GM19438 (cell line): ENCODE measurements at regions not wholly inside any gene's neighbourhood (a gene's known extent, or its start where the extent isn't known, plus 50 kb on each side); places are given as distances from the start of the nearest gene placed in this dataset.
"Not testable (repeated sequence)": the region's sequence is repeated elsewhere in the genome, so short reads cannot be mapped to it uniquely, and the experiment has no call there.

Experiments
- ATAC-seq: cut with Tn5 transposase; IDR thresholded peaks from one replicate; pipeline ENCODE4 v1.9.1; 2021; ENCODE audit warnings: low read depth; ENCODE audit not compliant: unreplicated experiment

DNA sequence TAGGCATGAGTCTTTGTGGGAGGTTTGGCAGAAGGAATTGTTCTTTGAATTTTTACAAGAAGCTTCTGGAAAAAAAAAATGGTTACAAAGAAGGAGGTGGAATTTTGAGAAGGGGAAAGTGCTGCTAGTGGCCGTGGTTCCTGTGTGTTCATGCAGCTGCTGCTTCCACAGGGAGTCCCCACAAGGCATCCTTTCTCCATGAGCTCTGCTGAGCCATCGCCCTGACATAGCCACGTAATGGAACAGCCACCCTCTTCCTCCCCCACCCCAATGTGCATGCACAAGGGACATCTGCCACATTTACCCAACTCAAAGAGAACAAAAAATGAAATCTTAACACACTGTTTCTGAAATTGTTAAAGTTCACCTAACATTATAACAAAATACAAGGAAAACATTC, 529.7 kb downstream of the SATB2 start:
- no peak for ATAC-seq

DNA sequence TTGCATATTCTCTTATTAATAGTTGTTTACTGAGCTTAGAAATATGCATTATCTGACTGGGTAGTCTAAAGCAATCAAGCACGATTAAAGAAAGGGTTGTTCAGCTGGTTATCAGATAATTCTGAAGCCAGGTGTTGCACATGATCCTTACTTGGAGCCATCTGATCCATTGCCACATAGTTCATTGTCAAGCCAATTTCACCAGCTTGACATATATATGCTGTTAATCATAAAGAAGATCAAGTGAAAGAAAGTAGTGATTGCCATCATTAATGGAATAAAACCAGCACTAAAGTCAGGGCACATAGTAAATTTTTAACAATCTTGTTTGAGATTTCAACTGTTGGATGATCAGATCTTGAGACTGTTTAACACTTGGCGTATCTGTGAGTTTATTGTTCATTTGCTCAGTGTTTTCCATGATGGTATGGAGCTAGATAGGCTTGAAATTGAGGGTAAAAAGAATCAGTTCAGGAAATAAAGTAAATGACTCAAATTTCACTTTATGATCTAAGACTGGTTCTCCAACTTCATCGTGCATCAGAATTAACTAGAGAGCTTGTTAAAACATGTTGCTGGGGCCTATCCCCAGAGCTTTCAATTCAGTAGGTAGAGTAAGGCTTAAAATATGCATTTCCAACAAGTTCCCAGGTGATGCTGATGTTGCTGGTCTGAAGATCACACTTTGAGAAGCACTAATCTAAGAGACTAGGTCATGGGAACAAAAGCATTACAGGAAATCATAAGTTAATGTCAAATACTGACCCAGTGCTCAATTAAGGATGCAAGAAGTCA, 539.6 kb downstream of the SATB2 start:
- ATAC-seq: no peak

DNA sequence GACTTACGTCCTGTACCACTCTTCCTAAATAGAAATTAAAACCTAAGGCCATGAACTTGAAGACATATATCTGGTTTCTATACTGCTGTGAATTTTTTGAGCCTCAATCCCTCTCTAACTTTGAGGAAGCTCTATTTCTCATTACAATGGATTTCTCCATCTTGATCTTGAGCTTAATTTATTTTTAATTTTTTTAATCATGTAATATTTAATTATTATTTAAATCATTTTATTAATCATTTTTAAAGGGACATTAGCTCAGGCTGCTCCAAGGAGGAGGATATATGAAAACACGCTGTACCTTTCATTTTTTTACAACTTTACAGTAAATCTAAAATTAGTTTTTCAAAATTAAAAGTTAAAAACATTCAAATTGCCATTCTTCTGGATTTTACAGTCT, 540.5 kb downstream of the SATB2 start:
- no peak for ATAC-seq

DNA sequence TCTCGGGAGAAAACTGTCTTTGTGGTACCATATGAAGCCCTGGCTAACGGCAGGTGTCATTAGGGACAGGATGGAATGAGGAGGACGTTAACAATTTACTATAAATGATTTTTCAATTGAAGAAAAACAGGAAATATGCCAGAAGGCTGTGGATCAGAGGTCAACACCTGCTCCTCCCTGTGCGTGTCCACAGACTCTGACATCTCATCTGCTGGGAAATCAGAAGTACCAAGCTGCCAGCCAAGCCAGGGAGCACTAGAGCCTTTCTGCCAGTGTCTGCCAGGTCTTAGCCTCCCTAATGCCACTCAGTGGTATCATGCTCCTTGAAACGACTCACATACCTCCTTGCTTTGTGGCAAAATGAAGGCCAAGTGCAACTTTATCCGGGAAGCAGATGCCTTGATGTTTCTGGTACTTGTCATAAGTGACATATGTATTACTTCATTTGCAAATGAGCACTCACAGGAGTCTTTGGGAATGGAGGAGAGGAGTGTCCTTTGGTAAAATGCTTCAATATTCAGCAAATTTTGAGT, 541.1 kb downstream of the SATB2 start:
- ATAC-seq: no peak

DNA sequence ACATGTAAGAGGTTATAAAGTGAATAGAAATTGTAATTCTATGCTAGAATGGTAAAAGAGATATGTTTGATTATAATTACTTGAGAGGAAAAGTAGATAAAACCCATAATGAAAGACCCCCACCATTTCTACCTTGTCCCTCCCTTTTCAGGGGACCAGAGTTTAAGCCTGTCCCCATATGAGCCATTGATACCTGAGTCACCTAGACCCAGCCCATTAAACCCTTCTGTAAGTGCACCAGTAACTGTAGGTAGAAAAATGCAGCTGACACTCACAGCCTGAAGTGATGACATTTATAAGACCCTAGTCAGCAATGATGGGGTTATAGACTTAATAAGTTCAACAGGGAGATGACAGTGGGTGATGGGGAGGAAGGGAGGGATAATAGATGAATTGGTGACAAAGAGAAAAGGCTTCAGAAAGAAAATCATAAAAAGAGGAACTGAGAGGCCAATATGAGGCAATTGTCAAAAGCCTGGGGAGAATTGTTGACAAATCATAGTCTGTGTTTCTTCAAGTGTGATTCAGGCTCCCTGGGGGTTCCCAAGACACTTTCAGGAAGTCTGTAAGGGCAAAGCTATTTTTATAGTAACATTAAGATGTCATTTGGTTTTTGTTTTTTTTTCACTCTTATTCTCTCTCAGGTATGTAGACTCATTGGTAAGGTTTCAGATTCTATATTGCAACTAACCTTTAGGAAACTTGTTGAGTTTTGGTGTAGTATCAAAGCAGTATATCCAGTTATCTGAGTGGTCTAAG, 544.2 kb downstream of the SATB2 start:
- ATAC-seq: peak; percentile 99

DNA sequence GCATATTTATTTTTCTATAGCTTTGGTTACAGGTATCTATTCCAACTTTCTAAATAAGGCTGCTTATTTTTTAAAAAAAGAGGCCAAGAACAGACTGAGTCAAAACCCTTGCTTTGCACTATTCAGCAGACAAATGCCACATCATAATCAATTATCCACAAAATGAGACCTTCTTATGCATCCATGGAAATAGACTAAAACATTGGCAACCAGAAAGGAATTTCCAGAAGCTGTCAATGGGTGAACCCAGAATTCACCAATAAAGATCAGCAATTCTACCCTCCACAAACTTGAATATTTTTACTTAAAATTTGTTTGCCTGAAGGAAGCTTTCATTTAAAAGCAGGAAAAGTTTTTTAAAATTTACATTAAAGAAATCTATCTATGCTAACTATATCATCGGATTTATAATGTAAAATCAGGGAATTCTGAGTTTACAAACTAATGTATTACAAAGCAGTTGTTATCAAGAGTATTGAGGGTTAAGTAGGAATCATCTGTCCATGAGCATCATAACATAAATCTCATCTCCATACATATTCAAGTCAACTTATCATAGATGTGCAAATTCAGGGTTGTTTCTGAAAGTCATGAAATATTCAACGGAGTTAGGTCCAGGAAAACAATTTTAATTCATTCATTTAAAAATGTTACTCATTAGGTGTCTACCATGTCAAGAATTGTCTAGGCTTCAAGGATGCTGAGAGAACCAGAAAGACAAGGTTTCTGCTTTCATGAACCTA, 548.0 kb downstream of the SATB2 start:
- no peak for ATAC-seq

DNA sequence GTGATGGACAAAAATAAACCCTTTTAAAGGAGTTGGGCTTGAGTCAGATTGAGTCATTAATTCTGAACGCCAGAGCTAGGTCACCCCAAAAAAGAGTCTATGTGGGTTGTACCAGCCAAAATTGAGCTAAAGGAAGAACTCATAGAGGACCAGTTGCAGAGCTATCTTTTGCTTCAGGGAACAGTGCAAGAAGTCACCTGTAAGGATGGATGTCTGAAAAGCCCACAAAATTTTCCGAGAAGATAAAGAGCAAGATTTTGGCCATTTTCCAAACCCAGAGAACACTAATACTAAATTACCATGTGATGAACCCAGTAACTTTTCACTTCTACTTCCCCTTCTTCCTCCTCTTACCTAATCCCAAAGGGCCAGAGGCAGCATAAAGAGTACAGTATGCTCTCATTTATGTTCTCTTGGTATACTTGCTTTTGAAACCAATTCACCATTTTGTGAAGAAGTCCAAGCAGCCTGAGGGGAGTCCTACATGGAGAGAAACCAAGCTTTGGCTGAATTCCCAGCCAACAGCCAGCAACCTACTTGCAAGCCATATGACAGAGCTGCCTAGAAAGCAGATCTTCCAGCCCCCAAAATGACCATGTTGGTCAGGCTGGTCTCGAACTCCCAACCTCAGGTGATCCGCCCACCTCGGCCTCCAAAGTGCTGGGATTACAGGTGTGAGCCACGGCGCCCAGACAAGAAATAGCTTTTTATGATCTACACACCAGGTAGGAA, 551.7 kb downstream of the SATB2 start:
- no peak for ATAC-seq

DNA sequence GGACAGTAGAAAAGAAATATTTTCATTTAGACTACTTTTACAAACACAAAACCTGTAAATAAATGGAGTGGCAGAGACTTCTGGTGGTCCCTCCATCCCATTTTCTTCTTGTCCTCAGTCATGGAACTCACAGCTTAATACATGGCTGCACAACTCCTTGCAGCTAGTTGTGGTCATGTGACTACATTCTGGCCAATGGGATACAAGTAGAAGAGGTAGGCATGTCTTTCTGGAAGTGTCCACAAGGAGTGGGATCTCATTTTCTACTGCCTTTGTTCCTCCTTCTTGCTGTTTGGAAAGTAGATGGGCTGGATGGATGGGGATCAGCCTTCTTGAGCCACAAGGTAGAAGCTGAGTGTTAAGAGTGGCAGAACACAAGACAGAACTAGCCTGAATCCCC, 555.8 kb downstream of the SATB2 start:
- ATAC-seq: no peak

DNA sequence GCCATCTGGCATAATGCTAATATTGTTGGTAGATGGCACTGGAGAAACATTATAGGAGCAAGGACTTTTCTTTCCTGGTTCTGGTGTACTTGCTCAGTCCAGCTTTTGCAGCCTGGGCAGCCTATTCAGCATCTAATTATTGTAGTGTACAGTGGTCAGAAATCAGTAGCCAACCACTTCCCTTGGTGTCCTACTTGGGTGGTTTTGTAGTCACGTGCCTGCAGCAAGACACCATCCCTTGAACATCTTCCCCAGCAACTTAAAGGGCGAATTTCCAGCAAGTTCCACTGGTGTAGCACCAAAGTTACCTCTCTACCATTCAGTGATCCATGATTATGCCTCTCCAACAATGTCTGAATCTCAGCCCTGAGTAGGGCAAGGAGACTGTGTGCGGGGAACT, 557.6 kb downstream of the SATB2 start:
- no peak for ATAC-seq

DNA sequence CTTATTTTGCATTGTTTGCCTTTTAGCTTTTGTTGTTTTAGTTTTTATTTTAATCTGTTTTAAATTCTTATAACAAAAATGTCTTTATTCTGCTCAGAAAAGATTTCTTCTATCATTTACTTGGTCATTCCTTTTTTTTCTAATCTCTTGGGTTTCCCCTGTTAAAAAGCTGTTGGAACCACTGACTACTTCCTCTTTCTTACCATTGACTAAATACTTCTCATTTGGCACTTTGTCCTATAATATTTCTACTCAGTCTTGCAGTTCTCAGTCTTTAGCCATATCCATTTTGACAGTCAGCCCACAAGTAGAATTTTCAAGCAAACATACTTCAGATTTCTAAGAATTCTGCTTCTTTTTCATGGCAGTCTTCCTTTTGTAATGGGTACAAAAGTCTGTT, 567.2 kb downstream of the SATB2 start:
- ATAC-seq: peak; percentile 57

DNA sequence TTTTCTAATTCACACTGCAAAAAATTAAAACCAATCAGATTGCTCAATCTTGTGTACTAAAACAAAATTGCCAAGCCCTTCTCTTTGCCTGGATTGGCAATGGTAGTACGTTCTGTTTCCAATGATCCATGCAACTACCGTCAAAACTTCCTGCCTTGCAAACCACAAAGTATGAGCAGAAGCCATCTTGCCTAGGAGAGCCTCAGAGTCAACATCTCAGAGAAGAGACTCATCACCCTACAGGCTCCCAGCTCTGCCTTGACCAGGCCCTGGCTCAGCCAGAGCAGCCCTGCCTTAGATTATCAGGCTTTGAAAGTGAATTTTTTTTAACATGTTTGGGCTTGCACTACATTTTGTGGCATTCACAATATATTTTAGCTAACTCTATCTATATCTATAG, 574.1 kb downstream of the SATB2 start:
- no peak for ATAC-seq

DNA sequence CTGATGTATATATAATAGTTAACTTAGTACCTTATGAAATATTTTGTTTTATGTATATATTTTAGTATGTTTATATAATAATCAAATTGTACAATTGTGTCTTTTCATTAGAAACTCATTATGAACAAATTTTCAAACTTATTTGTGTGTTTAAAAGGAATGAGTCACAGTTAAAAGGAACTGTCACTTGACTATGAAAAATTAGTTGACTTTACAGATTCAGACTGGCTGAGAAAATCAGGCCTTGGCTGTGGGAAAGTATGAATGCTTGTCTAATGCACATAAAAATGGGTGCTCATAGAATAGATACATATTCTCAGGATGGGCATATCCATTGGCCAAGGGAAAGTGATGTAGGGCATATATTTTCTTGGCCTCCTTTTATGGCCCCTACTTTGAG, 576.8 kb downstream of the SATB2 start:
- ATAC-seq: no peak

DNA sequence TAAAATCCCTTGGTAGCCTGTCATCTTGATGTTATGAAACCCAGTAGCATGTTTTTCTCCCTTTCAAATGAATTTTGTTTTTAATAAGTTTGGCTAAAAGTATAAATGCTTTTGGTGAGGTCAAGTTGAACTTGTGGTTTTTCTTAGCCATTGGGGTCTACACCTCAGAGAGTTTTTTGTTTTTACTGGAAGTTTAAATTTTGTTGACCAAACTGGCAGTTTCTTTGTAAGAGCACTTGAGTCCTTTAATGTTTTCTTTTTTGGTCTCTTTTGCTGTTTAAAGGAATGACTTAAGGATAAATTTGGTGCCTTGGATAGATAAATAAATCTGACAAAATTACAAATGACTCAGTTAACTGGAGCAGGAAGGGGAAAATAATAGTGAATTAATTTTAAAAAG, 577.3 kb downstream of the SATB2 start:
- ATAC-seq: no peak

DNA sequence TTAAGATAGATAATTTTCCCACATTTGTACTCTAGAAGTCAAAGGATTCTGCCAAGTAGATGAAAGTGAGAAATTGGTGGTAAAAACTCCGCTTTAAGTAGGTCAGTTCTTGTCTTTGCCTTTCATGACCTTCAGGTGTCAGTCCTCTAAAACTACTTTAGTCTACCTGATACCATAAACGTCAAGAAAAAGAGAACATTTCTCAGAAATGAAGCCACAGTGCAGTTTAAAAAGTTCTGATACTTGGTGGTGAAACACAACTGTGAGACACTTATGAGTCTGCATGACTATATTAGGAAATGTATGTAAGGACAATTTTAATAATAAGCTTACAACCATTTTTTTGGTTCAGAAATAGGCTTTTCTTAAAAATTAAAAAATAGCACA, 583.3 kb downstream of the SATB2 start:
- no peak for ATAC-seq

DNA sequence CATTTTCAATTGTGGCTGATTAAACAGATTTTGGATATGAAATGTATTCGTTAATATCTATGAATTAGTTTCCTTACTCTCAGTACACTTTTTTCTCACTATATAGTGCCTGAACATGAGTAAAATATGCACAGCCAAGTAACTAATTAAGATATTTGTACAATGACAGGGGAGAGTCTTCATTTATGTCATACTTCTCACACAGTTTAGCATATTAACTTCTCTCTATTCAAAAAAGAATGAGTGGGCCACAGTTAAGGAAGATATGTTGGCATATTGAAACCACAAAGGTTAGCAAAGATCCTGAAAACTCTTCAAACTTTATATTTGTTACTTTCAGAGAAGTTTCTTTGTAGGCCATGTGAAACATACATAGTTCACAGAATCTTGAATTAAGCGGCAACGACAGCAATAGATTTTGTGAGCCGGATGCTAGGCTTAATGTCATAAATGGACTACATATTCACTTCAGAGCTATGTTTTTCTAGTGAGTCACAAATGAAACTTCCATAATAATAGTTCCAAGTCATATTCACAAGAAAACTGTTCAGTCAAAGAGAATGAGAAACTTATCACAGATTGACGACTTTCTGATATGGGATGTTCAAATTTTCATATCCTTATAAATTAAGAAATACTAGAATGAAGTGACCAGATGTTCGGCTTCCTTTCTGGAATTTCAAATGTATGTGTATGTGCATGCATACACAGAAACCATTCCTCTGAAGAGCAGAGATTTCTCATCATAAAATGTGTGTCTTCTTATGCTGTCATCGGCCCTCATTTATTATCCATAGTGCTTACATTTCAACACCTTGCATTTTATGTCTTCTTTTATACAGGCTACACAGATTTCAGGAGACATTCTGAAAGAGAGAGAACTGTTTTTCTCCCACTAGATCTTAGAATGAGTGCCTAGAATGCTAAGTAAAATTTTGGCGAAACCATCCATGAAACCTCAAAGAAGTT, 584.0 kb downstream of the SATB2 start:
- no peak for ATAC-seq

DNA sequence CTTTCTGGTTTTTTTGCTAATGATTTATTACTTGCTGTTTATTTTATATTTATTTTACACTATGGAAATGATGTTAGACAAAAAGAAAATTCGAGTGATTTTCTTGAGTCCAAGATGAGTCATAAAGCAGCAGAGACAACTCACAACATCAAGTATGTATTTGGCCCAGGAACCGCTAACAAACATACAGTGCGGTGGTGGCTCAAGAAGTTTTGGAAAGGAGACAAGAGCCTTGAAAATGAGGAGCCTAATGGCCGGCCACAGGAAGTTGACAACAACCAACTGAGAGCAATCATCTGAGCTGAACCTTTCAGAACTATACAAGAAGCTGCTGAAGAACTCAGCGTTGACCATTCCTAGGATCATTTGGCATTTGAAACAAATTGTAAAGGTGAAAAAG, 594.1 kb downstream of the SATB2 start:
- ATAC-seq: no peak

DNA sequence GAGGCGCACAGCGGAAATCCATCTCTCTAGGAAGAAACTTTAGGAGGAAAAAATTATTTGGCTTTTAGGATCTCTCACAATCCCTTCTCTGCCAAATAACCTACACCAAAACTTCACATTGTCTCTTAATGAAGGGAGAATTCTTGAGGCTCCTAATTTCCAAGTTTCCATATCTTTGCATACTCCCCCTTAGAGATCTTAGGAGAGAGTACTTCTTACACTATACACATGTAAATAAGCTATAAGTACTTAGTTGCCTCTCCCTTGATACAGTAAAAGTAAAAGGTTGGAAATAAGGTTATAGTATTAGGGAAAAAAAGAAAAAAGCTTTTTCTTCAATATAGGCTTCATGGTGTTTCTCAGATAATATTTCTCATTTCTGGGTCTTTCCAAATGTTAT, 596.7 kb downstream of the SATB2 start:
- no peak for ATAC-seq

DNA sequence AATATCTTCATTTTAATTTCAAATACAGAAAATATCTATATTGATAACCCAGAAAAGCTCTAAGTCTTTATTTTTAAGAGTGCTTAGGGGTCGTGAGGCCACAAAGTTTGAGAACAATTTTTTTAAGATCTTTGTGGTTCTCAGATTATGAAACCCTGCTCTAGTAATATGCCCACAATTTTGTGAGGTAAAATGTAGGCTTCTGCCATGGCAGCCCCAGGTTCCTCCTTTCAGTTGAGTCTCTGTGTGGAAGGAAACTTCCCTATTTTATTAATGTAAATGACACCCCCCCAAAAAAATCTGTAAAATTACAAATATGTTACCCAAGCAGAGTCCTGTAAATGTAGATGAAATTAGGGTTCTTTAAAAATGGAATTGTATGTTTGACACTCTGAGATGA, 600.5 kb downstream of the SATB2 start:
- ATAC-seq: no peak

DNA sequence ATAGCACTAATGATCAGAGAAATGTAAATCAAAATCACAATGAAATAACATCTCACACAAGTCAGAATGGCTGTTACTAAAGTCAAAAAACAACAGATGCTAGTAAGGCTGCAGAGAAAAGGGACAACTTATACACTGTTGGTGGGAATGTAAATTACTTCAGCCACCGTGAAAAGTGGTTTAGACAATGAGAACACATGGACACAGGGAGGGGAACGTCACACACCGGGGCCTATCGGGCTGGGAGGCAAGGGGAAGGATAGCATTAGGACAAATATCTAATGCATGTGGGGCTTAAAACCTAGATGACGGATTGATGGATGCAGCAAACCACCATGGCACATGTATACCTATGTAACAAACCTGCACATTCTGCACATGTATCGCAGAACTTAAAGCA, 602.0 kb downstream of the SATB2 start:
- ATAC-seq: not testable (repeated sequence)
